ENCODE measurements at regions not wholly inside any gene's neighbourhood (a gene's known extent, or its start where the extent isn't known, plus 50 kb on each side); places are given as distances from the start of the nearest gene placed in this dataset.

GRCh38 chr4:22873899-22874298, 181.2 kb downstream of the GBA3 start:
- TF ChIP-seq ZSCAN22 (CRISPR knock-in tag; IDR thresholded peaks at IDR 0.05) (no peak), KLF11 (CRISPR knock-in tag; IDR thresholded peaks at IDR 0.05) (no peak), ZNF563 (CRISPR knock-in tag; IDR thresholded peaks at IDR 0.05) (no peak)
- TF ChIP-seq, protein P1, sequence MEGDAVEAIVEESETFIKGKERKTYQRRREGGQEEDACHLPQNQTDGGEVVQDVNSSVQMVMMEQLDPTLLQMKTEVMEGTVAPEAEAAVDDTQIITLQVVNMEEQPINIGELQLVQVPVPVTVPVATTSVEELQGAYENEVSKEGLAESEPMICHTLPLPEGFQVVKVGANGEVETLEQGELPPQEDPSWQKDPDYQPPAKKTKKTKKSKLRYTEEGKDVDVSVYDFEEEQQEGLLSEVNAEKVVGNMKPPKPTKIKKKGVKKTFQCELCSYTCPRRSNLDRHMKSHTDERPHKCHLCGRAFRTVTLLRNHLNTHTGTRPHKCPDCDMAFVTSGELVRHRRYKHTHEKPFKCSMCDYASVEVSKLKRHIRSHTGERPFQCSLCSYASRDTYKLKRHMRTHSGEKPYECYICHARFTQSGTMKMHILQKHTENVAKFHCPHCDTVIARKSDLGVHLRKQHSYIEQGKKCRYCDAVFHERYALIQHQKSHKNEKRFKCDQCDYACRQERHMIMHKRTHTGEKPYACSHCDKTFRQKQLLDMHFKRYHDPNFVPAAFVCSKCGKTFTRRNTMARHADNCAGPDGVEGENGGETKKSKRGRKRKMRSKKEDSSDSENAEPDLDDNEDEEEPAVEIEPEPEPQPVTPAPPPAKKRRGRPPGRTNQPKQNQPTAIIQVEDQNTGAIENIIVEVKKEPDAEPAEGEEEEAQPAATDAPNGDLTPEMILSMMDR (CRISPR knock-in tag; IDR thresholded peaks at IDR 0.05) = no peak

Data from HepG2 (cell line).